GM23338 (cell line): ENCODE measurements at regions not wholly inside any gene's neighbourhood (a gene's known extent, or its start where the extent isn't known, plus 50 kb on each side); places are given as distances from the start of the nearest gene placed in this dataset.

Source experiments
- ATAC-seq: fragments of 200-7000 bp; cut with Tn5 transposase; 3 replicates; pipeline ENCODE4 v1.9.1; 2020
- DNase-seq: peaks from one replicate; pipeline ENCODE4 v3.0.0-alpha.2; 2015; ENCODE audit warnings: low spot score
- H2AFZ ChIP-seq: fragments of 200-600 bp; sonication (generic); 2 replicates; pipeline ENCODE4 v1.8.0; 2016; ENCODE audit warnings: antibody characterized with exemption, mild to moderate bottlenecking, moderate library complexity
- H3F3A ChIP-seq: fragments of 200-600 bp; sonication (generic); replicated peaks from 2 replicates; pipeline ENCODE4 v1.8.0; 2017; ENCODE audit warnings: antibody characterized with exemption, mixed run types, low read depth
- H3K27ac ChIP-seq: fragments of 200-600 bp; sonication (generic); 2 replicates; pipeline ENCODE4 v1.6.1; 2016; ENCODE audit warnings: low read depth
- H3K27me3 ChIP-seq: fragments of 200-600 bp; sonication (generic); 2 replicates; pipeline ENCODE4 v1.8.0; 2016; ENCODE audit warnings: mild to moderate bottlenecking, mixed run types, moderate library complexity; ENCODE audit not compliant: insufficient read depth
- H3K36me3 ChIP-seq: fragments of 200-600 bp; sonication (generic); 2 replicates; pipeline ENCODE4 v1.8.0; 2016; ENCODE audit warnings: mild to moderate bottlenecking; ENCODE audit not compliant: insufficient read depth
- H3K4me1 ChIP-seq: fragments of 200-600 bp; sonication (generic); 2 replicates; pipeline ENCODE4 v1.8.0; 2016; ENCODE audit warnings: mild to moderate bottlenecking, moderate library complexity; ENCODE audit not compliant: insufficient read depth
- H3K4me2 ChIP-seq: fragments of 200-600 bp; sonication (generic); 2 replicates; pipeline ENCODE4 v1.7.1; 2017; ENCODE audit warnings: mixed run types
- H3K4me3 ChIP-seq: fragments of 200-600 bp; sonication (generic); 2 replicates; pipeline ENCODE4 v1.6.1; 2016; ENCODE audit warnings: mixed run types
- H3K79me2 ChIP-seq: fragments of 200-600 bp; sonication (generic); replicated peaks from 2 replicates; pipeline ENCODE4 v1.8.0; 2017; ENCODE audit warnings: mild to moderate bottlenecking; ENCODE audit not compliant: insufficient read depth
- H3K9me2 ChIP-seq: fragments of 200-600 bp; sonication (generic); 2 replicates; pipeline ENCODE4 v1.8.0; 2017; ENCODE audit not compliant: insufficient read depth
- H4K20me1 ChIP-seq: fragments of 200-600 bp; sonication (generic); replicated peaks from 2 replicates; pipeline ENCODE4 v1.8.0; 2017; ENCODE audit warnings: mild to moderate bottlenecking; ENCODE audit not compliant: insufficient read depth
- H3K27ac Mint-ChIP-seq: 2 replicates; pipeline ENCODE4 v1.8.0; 2020; ENCODE audit warnings: inconsistent platforms, mild to moderate bottlenecking, moderate library complexity, mixed read lengths
- H3K27me3 Mint-ChIP-seq: 3 replicates; pipeline ENCODE4 v1.8.0; 2022; ENCODE audit warnings: low read depth, mild to moderate bottlenecking, moderate library complexity, mixed read lengths, inconsistent platforms; ENCODE audit not compliant: insufficient read depth, poor library complexity
- H3K36me3 Mint-ChIP-seq: 3 replicates; pipeline ENCODE4 v1.8.0; 2021; ENCODE audit warnings: low read depth, mild to moderate bottlenecking, inconsistent platforms, moderate library complexity, mixed read lengths
- H3K4me1 Mint-ChIP-seq: 3 replicates; pipeline ENCODE4 v1.8.0; 2020; ENCODE audit warnings: mild to moderate bottlenecking, inconsistent platforms, mixed read lengths
- H3K4me3 Mint-ChIP-seq: 3 replicates; pipeline ENCODE4 v1.8.0; 2021; ENCODE audit warnings: moderate library complexity, mild to moderate bottlenecking, inconsistent platforms, mixed read lengths
- H3K9me3 Mint-ChIP-seq: 3 replicates; pipeline ENCODE4 v1.8.0; 2020; ENCODE audit warnings: moderate library complexity, mild to moderate bottlenecking, inconsistent platforms, mixed read lengths
- REST ChIP-seq: IDR thresholded peaks from one replicate; pipeline ENCODE4 v1.6.1; 2018; ENCODE audit warnings: antibody characterized with exemption; ENCODE audit not compliant: unreplicated experiment
- ZNF114 ChIP-seq: fragments of 250-450 bp; sonication (Bioruptor Pico); IDR thresholded peaks from 2 replicates; pipeline ENCODE4 v1.5.0; 2020; ENCODE audit warnings: mild to moderate bottlenecking, moderate library complexity
- ZNF462 ChIP-seq: fragments of 250-450 bp; sonication (Bioruptor Pico); IDR thresholded peaks from 2 replicates; pipeline ENCODE4 v1.5.0; 2020; ENCODE audit warnings: mild to moderate bottlenecking, moderate library complexity

GRCh38 chr4:176406297-176406696 lies 86.5 kb downstream of the SPCS3 start (continued):
- no peak for TF ChIP-seq ZNF462 (CRISPR knock-in tag)

- no peak for ATAC-seq
- Mint-ChIP-seq H3K27me3 (peaks cover 2% of the 10 kb centered on the region), H3K36me3 (no peaks in the 10 kb centered on the region), H3K4me3 (no peak overlapping the region), H3K4me1 (peaks cover 11% of the 10 kb centered on the region), H3K9me3 (no peaks in the 10 kb centered on the region), H3K27ac (no peak overlapping the region)
- H3K36me3 ChIP-seq = no peaks in the 10 kb centered on the region
- H3K79me2 ChIP-seq = no peaks in the 10 kb centered on the region
- no peak for TF ChIP-seq REST
- no peak for TF ChIP-seq ZNF114
- no peak overlapping the region for H2AFZ ChIP-seq
- no peaks in the 10 kb centered on the region; the same call in 1 of the 2 replicates for H4K20me1 ChIP-seq
- H3K4me2 ChIP-seq = no peak overlapping the region
- peaks cover 2% of the 10 kb centered on the region; the same call in 1 of the 2 replicates for H3K9me2 ChIP-seq
- no peak overlapping the region for H3K4me3 ChIP-seq
- no peak for DNase-seq
- no peaks in the 10 kb centered on the region for H3F3A ChIP-seq
- no peaks in the 10 kb centered on the region for H3K27me3 ChIP-seq
- H3K27ac ChIP-seq = no peak overlapping the region
- H3K4me1 ChIP-seq = peaks cover 10% of the 10 kb centered on the region; the same call in 1 of the 2 replicates
These were observed 87.0 kb downstream of the SPCS3 start for GRCh38 chr4:176406736-176407135.
